ENCODE measurements at regions not wholly inside any gene's neighbourhood (a gene's known extent, or its start where the extent isn't known, plus 50 kb on each side); places are given as distances from the start of the nearest gene placed in this dataset.

- TF ChIP-seq POLR2A (IDR thresholded peaks at IDR 0.05), result no peak
- TF ChIP-seq, protein P1, sequence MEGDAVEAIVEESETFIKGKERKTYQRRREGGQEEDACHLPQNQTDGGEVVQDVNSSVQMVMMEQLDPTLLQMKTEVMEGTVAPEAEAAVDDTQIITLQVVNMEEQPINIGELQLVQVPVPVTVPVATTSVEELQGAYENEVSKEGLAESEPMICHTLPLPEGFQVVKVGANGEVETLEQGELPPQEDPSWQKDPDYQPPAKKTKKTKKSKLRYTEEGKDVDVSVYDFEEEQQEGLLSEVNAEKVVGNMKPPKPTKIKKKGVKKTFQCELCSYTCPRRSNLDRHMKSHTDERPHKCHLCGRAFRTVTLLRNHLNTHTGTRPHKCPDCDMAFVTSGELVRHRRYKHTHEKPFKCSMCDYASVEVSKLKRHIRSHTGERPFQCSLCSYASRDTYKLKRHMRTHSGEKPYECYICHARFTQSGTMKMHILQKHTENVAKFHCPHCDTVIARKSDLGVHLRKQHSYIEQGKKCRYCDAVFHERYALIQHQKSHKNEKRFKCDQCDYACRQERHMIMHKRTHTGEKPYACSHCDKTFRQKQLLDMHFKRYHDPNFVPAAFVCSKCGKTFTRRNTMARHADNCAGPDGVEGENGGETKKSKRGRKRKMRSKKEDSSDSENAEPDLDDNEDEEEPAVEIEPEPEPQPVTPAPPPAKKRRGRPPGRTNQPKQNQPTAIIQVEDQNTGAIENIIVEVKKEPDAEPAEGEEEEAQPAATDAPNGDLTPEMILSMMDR (IDR thresholded peaks at IDR 0.05), result no peak
Measured at GRCh38 chr11:25776238-25776637, 555.7 kb upstream of the ANO3 start.

Data from vagina (tissue), 2 donors.